ENCODE measurements at regions not wholly inside any gene's neighbourhood (a gene's known extent, or its start where the extent isn't known, plus 50 kb on each side); places are given as distances from the start of the nearest gene placed in this dataset.

GRCh38 chr6:165798991-165799390 lies 135.9 kb upstream of the PDE10A start:
- peaks cover 0 to 3% (median 0%) of the 10 kb centered on the region in 3 donors for H3K9me3 ChIP-seq (ENCODE audit: control insufficient read depth in 2 of 3, insufficient read depth in 1 of 3, low read length in 3 of 3)
- H3K9ac ChIP-seq (ENCODE audit: low read length in 3 of 3), result no peak overlapping the region
- no peak overlapping the region for H3K27ac ChIP-seq (ENCODE audit: low read depth in 2 of 2, low read length in 2 of 2)
- no peak for FAIRE-seq
- TF ChIP-seq CTCF (IDR thresholded peaks at IDR 0.05; ENCODE audit: borderline replicate concordance, extremely low read depth, insufficient read depth), result no peak
- no peak for DNase-seq
- H3K36me3 ChIP-seq (ENCODE audit: control insufficient read depth in 2 of 3, insufficient read depth in 3 of 3, low read length in 3 of 3), result peaks cover 0 to 2% (median 0%) of the 10 kb centered on the region in 3 donors
- H3K4me3 ChIP-seq (ENCODE audit: low read length in 3 of 3), result no peak overlapping the region
- intact Hi-C loops (cut with DNase I), result no loop called here
- H3K4me1 ChIP-seq (ENCODE audit: control insufficient read depth in 2 of 3, insufficient read depth in 2 of 3, low read depth in 1 of 3, low read length in 3 of 3), result peaks cover 0 to 2% (median 0%) of the 10 kb centered on the region in 3 donors
- no peaks in the 10 kb centered on the region for H3K27me3 ChIP-seq (ENCODE audit: control insufficient read depth, insufficient read depth, low read length)

- no peak for DNase-seq
- Histone ChIP-seq H3K27me3 (ENCODE audit: control insufficient read depth, insufficient read depth, low read length) (no peaks in the 10 kb centered on the region), H3K36me3 (ENCODE audit: control insufficient read depth in 2 of 3, insufficient read depth in 3 of 3, low read length in 3 of 3) (peaks cover 0 to 2% (median 0%) of the 10 kb centered on the region in 3 donors), H3K4me1 (ENCODE audit: control insufficient read depth in 2 of 3, insufficient read depth in 2 of 3, low read depth in 1 of 3, low read length in 3 of 3) (no peaks in the 10 kb centered on the region), H3K27ac (ENCODE audit: low read depth in 2 of 2, low read length in 2 of 2) (no peak overlapping the region), H3K4me3 (ENCODE audit: low read length in 3 of 3) (peak overlapping the region in 1 of 3 donors; percentile 16), H3K9ac (ENCODE audit: low read length in 3 of 3) (no peak overlapping the region), H3K9me3 (ENCODE audit: control insufficient read depth in 2 of 3, insufficient read depth in 1 of 3, low read length in 3 of 3) (peaks cover 0 to 3% (median 0%) of the 10 kb centered on the region in 3 donors)
- no peak for TF ChIP-seq CTCF (IDR thresholded peaks at IDR 0.05; ENCODE audit: borderline replicate concordance, extremely low read depth, insufficient read depth)
- FAIRE-seq, result no peak
- intact Hi-C loops (cut with DNase I), result no loop called here
These were observed 131.1 kb upstream of the PDE10A start for GRCh38 chr6:165794179-165794601.

- Histone ChIP-seq H3K27ac (ENCODE audit: low read depth in 2 of 2, low read length in 2 of 2) (no peak overlapping the region), H3K36me3 (ENCODE audit: control insufficient read depth in 2 of 3, insufficient read depth in 3 of 3, low read length in 3 of 3) (peaks cover 0 to 2% (median 0%) of the 10 kb centered on the region in 3 donors), H3K9me3 (ENCODE audit: control insufficient read depth in 2 of 3, insufficient read depth in 1 of 3, low read length in 3 of 3) (peaks cover 0 to 3% (median 0%) of the 10 kb centered on the region in 3 donors), H3K27me3 (ENCODE audit: control insufficient read depth, insufficient read depth, low read length) (no peaks in the 10 kb centered on the region), H3K4me3 (ENCODE audit: low read length in 3 of 3) (no peak overlapping the region), H3K9ac (ENCODE audit: low read length in 3 of 3) (no peak overlapping the region), H3K4me1 (ENCODE audit: control insufficient read depth in 2 of 3, insufficient read depth in 2 of 3, low read depth in 1 of 3, low read length in 3 of 3) (no peaks in the 10 kb centered on the region)
- FAIRE-seq, result no peak
- DNase-seq, result no peak
- intact Hi-C loops (cut with DNase I), result no loop called here
- TF ChIP-seq CTCF (IDR thresholded peaks at IDR 0.05; ENCODE audit: borderline replicate concordance, extremely low read depth, insufficient read depth), result no peak
These were observed 130.3 kb upstream of the PDE10A start for GRCh38 chr6:165793287-165793825.

Data from kidney (tissue), 13 donors.